Kidney (tissue), 13 donors: ENCODE measurements at regions not wholly inside any gene's neighbourhood (a gene's known extent, or its start where the extent isn't known, plus 50 kb on each side); places are given as distances from the start of the nearest gene placed in this dataset.

Source experiments
- DNase-seq, 5 donors: peaks; one replicate each; pipeline ENCODE4 v3.0.0-alpha.2; 2013 to 2020
- FAIRE-seq: peaks from 2 replicates; lab custom pipeline; 2012; peaks lifted over from hg19 to GRCh38; lab: Jason Lieb, UNC
- H3K27ac ChIP-seq, 2 donors: one replicate each; pipeline ENCODE4 v1.7.0; 2013; ENCODE audit warnings: low read depth in 2 of 2, low read length in 2 of 2, inconsistent platforms in 1 of 2
- H3K27me3 ChIP-seq: one replicate; pipeline ENCODE4 v1.7.1; 2013; ENCODE audit warnings: low read length, inconsistent platforms; ENCODE audit not compliant: control insufficient read depth, insufficient read depth
- H3K36me3 ChIP-seq, 3 donors: one replicate each; pipeline versions ENCODE4 v1.7.0 to v1.7.1; 2013; ENCODE audit warnings: low read length in 3 of 3, control low read depth in 1 of 3, inconsistent platforms in 1 of 3; ENCODE audit not compliant: insufficient read depth in 3 of 3, control insufficient read depth in 2 of 3
- H3K4me1 ChIP-seq, 3 donors: one replicate each; pipeline versions ENCODE4 v1.7.0 to v1.7.1; 2013; ENCODE audit warnings: low read length in 3 of 3, inconsistent platforms in 1 of 3, low read depth in 1 of 3; ENCODE audit not compliant: control insufficient read depth in 2 of 3, insufficient read depth in 2 of 3
- H3K4me3 ChIP-seq, 3 donors: one replicate each; pipeline versions ENCODE4 v1.7.0 to v1.8.1; 2013; ENCODE audit warnings: low read length in 3 of 3, control low read depth in 1 of 3, inconsistent platforms in 1 of 3
- H3K9ac ChIP-seq, 3 donors: one replicate each; pipeline versions ENCODE4 v1.7.0 to v1.7.1; 2013; ENCODE audit warnings: low read length in 3 of 3, control low read depth in 1 of 3, inconsistent platforms in 1 of 3
- H3K9me3 ChIP-seq, 3 donors: one replicate each; pipeline versions ENCODE4 v1.7.0 to v1.7.1; 2013; ENCODE audit warnings: low read length in 3 of 3, control low read depth in 1 of 3, inconsistent platforms in 1 of 3; ENCODE audit not compliant: control insufficient read depth in 2 of 3, insufficient read depth in 1 of 3
- intact Hi-C: fragments of 100-400 bp; cut with DNase I; formaldehyde crosslinking; loops from one replicate; pipeline ENCODE4 v1.11.1; 2022
- TF ChIP-seq, protein P1 (sequence below): IDR thresholded peaks from 3 replicates; pipeline ENCODE4 v1.5.1; 2012; ENCODE audit warnings: mild to moderate bottlenecking, moderate library complexity, borderline replicate concordance; ENCODE audit not compliant: insufficient read depth; ENCODE audit errors: extremely low read depth
- donor health status: control.
- donor health status: control.
- donor health status: control.
- donor health status: control.
- donor health status: control.
- donor health status: DM: yes; HTN: yes; CAD: no.
- donor health status: Normal renal cell carcinoma (clear cell type).

DNA sequence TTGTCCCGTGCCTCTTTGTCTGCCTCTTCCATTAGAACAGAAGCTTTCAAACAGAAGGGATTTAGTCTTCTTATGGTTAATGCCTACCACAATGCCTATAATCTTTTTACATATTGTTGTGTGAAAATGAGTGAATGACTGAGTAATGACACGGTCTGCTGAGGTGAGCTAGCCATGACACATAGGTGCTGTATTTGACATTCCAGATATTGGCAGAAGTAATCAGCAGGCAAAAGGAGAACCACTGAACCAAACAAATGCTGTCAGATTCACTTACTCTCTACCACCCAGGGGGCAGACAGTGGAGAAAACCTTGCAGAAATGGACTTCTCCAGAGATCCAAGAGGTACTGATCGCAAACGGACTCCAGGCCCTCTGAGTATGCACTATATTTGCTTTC lies 377.2 kb upstream of the VWC2 start:
- DNase-seq = no peak
- Histone ChIP-seq H3K9me3 (no peaks in the 10 kb centered on the region), H3K9ac (no peak overlapping the region), H3K27me3 (no peaks in the 10 kb centered on the region), H3K4me3 (no peak overlapping the region), H3K27ac (no peak overlapping the region), H3K4me1 (no peaks in the 10 kb centered on the region), H3K36me3 (no peaks in the 10 kb centered on the region)
- no peak for FAIRE-seq
- intact Hi-C loops = no loop called here
- TF ChIP-seq, protein P1, sequence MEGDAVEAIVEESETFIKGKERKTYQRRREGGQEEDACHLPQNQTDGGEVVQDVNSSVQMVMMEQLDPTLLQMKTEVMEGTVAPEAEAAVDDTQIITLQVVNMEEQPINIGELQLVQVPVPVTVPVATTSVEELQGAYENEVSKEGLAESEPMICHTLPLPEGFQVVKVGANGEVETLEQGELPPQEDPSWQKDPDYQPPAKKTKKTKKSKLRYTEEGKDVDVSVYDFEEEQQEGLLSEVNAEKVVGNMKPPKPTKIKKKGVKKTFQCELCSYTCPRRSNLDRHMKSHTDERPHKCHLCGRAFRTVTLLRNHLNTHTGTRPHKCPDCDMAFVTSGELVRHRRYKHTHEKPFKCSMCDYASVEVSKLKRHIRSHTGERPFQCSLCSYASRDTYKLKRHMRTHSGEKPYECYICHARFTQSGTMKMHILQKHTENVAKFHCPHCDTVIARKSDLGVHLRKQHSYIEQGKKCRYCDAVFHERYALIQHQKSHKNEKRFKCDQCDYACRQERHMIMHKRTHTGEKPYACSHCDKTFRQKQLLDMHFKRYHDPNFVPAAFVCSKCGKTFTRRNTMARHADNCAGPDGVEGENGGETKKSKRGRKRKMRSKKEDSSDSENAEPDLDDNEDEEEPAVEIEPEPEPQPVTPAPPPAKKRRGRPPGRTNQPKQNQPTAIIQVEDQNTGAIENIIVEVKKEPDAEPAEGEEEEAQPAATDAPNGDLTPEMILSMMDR = no peak

GRCh38 chr7:49397750-49398149 lies 375.7 kb upstream of the VWC2 start:
- Histone ChIP-seq H3K9ac (no peak overlapping the region), H3K27ac (no peak overlapping the region), H3K4me1 (no peaks in the 10 kb centered on the region), H3K4me3 (no peak overlapping the region), H3K36me3 (no peaks in the 10 kb centered on the region), H3K9me3 (no peaks in the 10 kb centered on the region), H3K27me3 (no peaks in the 10 kb centered on the region)
- no peak for FAIRE-seq
- TF ChIP-seq, protein P1 = no peak
- DNase-seq = no peak
- intact Hi-C loops = no loop called here

DNA sequence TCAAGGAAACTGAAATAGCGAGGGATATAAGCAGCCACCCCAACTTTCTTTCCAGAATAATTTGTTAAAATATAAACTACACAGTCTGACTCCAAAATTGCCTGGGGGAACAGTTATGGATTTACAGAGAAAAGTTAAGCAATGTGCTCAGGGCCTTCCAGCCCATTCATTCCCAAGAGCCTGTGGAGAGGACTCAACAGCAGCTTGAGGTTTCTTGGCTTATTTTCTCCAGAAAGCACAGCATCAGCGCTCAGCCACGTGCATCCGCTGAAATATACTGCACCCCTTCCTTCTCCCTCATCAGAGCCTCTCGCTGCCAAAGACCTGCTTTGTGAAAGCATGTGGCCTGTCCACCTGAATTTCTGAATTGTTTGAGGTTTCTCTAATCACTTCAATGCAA lies 375.2 kb upstream of the VWC2 start:
- no peaks in the 10 kb centered on the region for H3K27me3 ChIP-seq
- H3K9ac ChIP-seq = no peak overlapping the region
- H3K27ac ChIP-seq = no peak overlapping the region
- peak in 1 of 5 donors; percentile 16 for DNase-seq
- no peak overlapping the region for H3K4me3 ChIP-seq
- no peaks in the 10 kb centered on the region for H3K36me3 ChIP-seq
- intact Hi-C loops = no loop called here
- no peak for FAIRE-seq
- no peaks in the 10 kb centered on the region for H3K4me1 ChIP-seq
- TF ChIP-seq, protein P1 = no peak
- no peaks in the 10 kb centered on the region for H3K9me3 ChIP-seq

DNA sequence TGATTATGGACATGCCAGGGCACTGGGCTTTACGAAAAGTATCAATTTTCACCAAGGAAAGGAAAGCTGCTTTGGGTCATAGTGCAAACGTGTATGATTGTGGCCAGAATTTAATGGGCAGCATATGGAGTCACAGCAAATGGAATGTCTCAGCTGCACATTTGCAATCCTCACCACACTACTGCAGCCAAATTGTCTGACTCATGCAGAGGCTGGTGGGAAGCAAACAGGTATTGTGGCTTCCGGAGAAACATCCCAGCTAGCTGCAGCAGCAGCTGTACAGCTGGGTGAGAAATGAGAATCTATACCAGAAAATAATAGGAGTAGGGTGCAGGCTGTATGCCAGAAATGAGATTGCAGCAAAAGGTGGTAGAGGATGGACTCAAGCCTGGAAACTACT lies 374.7 kb upstream of the VWC2 start:
- FAIRE-seq = no peak

More for the DNA sequence above, 374.7 kb upstream of the VWC2 start:
- Histone ChIP-seq H3K4me1 (no peaks in the 10 kb centered on the region), H3K27me3 (no peaks in the 10 kb centered on the region), H3K4me3 (no peak overlapping the region), H3K9ac (no peak overlapping the region), H3K36me3 (no peaks in the 10 kb centered on the region), H3K27ac (no peak overlapping the region), H3K9me3 (no peaks in the 10 kb centered on the region)
- intact Hi-C loops = no loop called here
- TF ChIP-seq, protein P1 = no peak
- peak in 1 of 5 donors; percentile 6 for DNase-seq
